GM13976 (cell line): ENCODE measurements at regions not wholly inside any gene's neighbourhood (a gene's known extent, or its start where the extent isn't known, plus 50 kb on each side); places are given as distances from the start of the nearest gene placed in this dataset.

Experiments used
- DNase-seq: peaks from one replicate; pipeline ENCODE4 v3.0.0; 2012; ENCODE audit warnings: low spot score
- in situ Hi-C: fragments of 300-500 bp; cut with MboI; formaldehyde crosslinking; loops from one replicate; pipeline ENCODE4 v1.12.0; 2022; ENCODE audit warnings: low sequenced_read_pairs, mixed read lengths, inconsistent platforms; ENCODE audit not compliant: unreplicated experiment
- TF ChIP-seq, protein P1 (sequence below): IDR thresholded peaks from 2 replicates; pipeline ENCODE4 v1.5.1; 2012; ENCODE audit warnings: borderline replicate concordance, mild to moderate bottlenecking; ENCODE audit not compliant: insufficient read depth; ENCODE audit errors: extremely low read depth, missing control alignments, control extremely low read depth

DNA sequence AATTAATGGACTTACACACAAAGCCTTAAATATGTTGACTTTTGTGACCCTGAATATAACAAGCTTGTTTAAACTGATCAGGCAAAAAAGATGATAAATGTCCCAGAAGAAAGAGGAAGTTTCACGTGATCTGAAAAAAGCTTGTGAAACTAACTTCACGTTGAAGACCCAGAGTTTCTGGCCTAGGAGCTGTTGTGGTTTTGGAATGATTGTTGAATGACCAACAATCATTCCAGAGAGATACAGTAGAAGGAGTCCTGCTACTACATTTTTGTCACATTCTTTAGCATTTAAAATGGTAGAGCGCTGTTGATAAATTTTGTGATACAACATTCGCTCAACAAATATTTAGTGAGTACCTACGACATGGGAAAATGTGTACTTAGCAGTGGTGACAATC lies 143.1 kb upstream of the FBN2 start:
- in situ Hi-C loops: no loop called here
- TF ChIP-seq, protein P1, sequence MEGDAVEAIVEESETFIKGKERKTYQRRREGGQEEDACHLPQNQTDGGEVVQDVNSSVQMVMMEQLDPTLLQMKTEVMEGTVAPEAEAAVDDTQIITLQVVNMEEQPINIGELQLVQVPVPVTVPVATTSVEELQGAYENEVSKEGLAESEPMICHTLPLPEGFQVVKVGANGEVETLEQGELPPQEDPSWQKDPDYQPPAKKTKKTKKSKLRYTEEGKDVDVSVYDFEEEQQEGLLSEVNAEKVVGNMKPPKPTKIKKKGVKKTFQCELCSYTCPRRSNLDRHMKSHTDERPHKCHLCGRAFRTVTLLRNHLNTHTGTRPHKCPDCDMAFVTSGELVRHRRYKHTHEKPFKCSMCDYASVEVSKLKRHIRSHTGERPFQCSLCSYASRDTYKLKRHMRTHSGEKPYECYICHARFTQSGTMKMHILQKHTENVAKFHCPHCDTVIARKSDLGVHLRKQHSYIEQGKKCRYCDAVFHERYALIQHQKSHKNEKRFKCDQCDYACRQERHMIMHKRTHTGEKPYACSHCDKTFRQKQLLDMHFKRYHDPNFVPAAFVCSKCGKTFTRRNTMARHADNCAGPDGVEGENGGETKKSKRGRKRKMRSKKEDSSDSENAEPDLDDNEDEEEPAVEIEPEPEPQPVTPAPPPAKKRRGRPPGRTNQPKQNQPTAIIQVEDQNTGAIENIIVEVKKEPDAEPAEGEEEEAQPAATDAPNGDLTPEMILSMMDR: no peak
- DNase-seq: no peak

GRCh38 chr5:128681764-128682592 lies 143.9 kb upstream of the FBN2 start:
- DNase-seq: no peak
- in situ Hi-C loops: no loop called here
- TF ChIP-seq, protein P1: no peak

DNA sequence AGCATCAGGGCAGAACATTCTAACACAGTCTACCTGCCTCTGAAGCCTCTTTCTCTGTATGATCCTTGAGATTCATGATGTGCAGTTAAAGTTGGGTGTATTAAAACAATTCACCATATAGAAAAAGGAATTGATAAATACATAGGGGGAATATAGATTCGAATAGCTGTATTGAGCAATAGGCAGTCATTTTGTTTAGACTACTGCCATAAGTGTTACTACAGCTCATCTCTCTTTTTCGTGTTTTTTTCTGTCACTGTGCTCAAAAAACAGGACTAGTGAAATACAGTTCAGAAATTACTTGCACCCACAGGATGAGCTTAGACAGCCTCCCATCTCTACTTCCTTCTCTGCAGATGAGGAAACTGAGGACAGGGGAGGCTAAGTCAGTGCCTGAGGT lies 144.6 kb upstream of the FBN2 start:
- TF ChIP-seq, protein P1: no peak
- DNase-seq: no peak
- in situ Hi-C loops: no loop called here

GRCh38 chr5:128684961-128685360 lies 146.9 kb upstream of the FBN2 start:
- TF ChIP-seq, protein P1: no peak
- in situ Hi-C loops: no loop called here
- DNase-seq: no peak

DNA sequence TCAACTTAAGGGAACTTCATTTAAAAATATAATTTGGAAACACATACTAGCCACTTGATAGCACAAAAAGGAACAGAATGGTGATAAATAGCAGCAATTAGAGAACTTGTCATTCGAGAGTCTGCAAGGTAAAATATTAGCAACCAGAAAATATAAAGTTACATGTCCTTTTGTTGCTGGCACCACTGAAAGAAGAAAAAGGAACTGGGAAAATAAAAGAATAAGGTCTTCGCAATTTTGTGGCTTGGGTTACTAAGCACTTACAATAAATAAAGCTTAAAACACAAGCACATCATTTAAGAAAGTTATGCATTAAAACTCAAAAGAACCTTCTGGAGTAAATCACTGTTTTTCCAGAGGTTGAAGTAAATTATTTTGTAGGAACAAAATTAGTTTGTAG lies 149.9 kb upstream of the FBN2 start:
- no peak for DNase-seq
- TF ChIP-seq, protein P1: no peak
- in situ Hi-C loops: no loop called here

GRCh38 chr5:128693764-128694163 lies 155.7 kb upstream of the FBN2 start:
- DNase-seq: no peak
- TF ChIP-seq, protein P1: no peak
- in situ Hi-C loops: no loop called here
